ENCODE measurements at regions not wholly inside any gene's neighbourhood (a gene's known extent, or its start where the extent isn't known, plus 50 kb on each side); places are given as distances from the start of the nearest gene placed in this dataset.

DNA sequence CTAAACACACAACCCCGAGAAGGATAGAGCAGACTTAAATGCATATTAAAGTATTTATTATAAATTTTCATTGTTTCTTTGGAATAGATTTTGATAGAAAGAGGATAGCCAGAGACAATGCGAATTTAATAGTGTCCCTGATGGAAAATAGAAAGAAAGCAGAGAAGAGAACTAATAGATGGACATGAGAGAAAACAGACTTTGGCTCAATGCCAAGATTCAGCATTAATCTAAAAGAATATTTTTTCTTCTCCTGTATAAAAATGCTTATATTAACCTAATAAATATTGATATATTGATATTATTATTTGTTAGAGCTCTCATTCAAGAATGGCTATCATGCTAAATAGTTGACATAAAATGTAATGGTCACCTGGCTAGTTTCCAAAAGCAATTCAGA is 173.4 kb downstream of the KIF2B start:
- ChIA-PET CTCF (no interaction called here), POLR2A (no interaction called here)
- BruUV-seq (replicated peaks): no TSS peak
- no peak overlapping the region for H3K4me3 ChIP-seq (ENCODE audit: low read depth, low read length)
- H3K4me1 Mint-ChIP-seq (ENCODE audit: low read depth, unreplicated experiment): no peaks in the 10 kb centered on the region
- H3K9me3 ChIP-seq: no peaks in the 10 kb centered on the region
- no peak overlapping the region for H3K4me3 Mint-ChIP-seq (ENCODE audit: unreplicated experiment)
- H3K27me3 Mint-ChIP-seq (ENCODE audit: insufficient read depth, unreplicated experiment): peaks cover 2% of the 10 kb centered on the region
- no peaks in the 10 kb centered on the region; the same call in 1 of the 2 replicates for H3K36me3 ChIP-seq (ENCODE audit: control insufficient read depth, insufficient read depth, low read length)
- no peak overlapping the region for H3K27ac Mint-ChIP-seq (ENCODE audit: unreplicated experiment)
- H3K36me3 Mint-ChIP-seq (ENCODE audit: insufficient read depth, unreplicated experiment): no peaks in the 10 kb centered on the region
- no peak for TF ChIP-seq CTCF (IDR thresholded peaks at IDR 0.05; ENCODE audit: insufficient read depth in 1 of 2, low read depth in 1 of 2, low read length in 1 of 2, severe bottlenecking in 1 of 2, unreplicated experiment in 1 of 2)
- no peaks in the 10 kb centered on the region for H3K27me3 ChIP-seq (replicated peaks; ENCODE audit: control insufficient read depth, insufficient read depth, low read length)
- no peak for DNase-seq
- H3K4me1 ChIP-seq: no peaks in the 10 kb centered on the region
- intact Hi-C loops (cut with micrococcal nuclease; ENCODE audit: unreplicated experiment): no loop called here
- H3K9me3 Mint-ChIP-seq (ENCODE audit: unreplicated experiment): no peaks in the 10 kb centered on the region

DNA sequence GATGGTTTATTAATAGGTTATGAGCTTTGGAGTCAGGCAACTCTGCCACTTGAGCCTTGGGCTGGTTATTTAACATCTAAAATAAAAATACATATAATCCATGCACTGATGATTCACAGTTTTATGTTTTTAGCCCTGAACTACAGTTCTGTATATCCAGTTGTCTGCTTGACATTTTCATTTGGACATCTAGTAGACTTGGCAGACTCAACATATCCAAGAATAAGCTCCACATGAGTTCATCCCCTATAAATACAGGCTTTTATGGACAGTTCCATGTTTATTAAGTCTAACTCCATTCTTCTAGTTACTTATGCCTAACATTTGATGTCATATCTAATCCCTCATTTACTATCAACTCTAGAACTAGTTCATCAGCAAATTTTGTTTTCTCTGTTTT is 174.2 kb downstream of the KIF2B start:
- Mint-ChIP-seq H3K4me3 (ENCODE audit: unreplicated experiment) (no peak overlapping the region), H3K9me3 (ENCODE audit: unreplicated experiment) (no peaks in the 10 kb centered on the region), H3K4me1 (ENCODE audit: low read depth, unreplicated experiment) (no peaks in the 10 kb centered on the region), H3K27me3 (ENCODE audit: insufficient read depth, unreplicated experiment) (peaks cover 2% of the 10 kb centered on the region), H3K27ac (ENCODE audit: unreplicated experiment) (no peak overlapping the region), H3K36me3 (ENCODE audit: insufficient read depth, unreplicated experiment) (no peaks in the 10 kb centered on the region)
- DNase-seq: no peak
- no peaks in the 10 kb centered on the region for H3K4me1 ChIP-seq
- no peak overlapping the region for H3K4me3 ChIP-seq (ENCODE audit: low read depth, low read length)
- H3K36me3 ChIP-seq (ENCODE audit: control insufficient read depth, insufficient read depth, low read length): no peaks in the 10 kb centered on the region; the same call in 1 of the 2 replicates
- ChIA-PET CTCF (no interaction called here), POLR2A (no interaction called here)
- intact Hi-C loops (cut with micrococcal nuclease; ENCODE audit: unreplicated experiment): no loop called here
- BruUV-seq (replicated peaks): no TSS peak
- no peaks in the 10 kb centered on the region for H3K27me3 ChIP-seq (replicated peaks; ENCODE audit: control insufficient read depth, insufficient read depth, low read length)
- no peaks in the 10 kb centered on the region for H3K9me3 ChIP-seq
- TF ChIP-seq CTCF (IDR thresholded peaks at IDR 0.05; ENCODE audit: insufficient read depth in 1 of 2, low read depth in 1 of 2, low read length in 1 of 2, severe bottlenecking in 1 of 2, unreplicated experiment in 1 of 2): no peak

DNA sequence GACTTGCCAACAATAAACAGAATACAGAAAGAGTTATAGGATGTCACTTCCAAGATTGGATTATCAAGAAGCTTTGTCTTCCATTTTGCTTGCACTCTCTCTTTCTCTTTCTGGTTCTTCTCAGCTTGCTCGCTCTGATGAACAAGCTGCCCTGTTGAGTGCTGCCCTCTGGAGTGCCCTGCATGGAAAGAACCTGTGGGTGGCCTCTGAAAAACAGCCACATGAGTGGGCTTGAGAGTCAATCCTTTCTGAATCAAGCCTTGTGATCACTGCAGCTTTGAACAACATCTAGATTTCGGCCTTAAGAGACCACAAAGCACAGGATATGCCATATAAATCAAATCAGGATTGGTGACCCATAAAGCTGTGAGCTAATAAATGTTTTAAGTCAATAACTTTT is 185.1 kb downstream of the KIF2B start:
- peaks cover 14% of the 10 kb centered on the region for H3K9me3 Mint-ChIP-seq (ENCODE audit: unreplicated experiment)
- Histone ChIP-seq H3K9me3 (no peaks in the 10 kb centered on the region), H3K36me3 (ENCODE audit: control insufficient read depth, insufficient read depth, low read length) (no peaks in the 10 kb centered on the region), H3K27me3 (replicated peaks; ENCODE audit: control insufficient read depth, insufficient read depth, low read length) (no peaks in the 10 kb centered on the region), H3K4me3 (ENCODE audit: low read depth, low read length) (no peak overlapping the region), H3K4me1 (no peaks in the 10 kb centered on the region)
- no peak for DNase-seq
- POLR2A ChIA-PET: no interaction called here
- no peak overlapping the region for H3K27ac Mint-ChIP-seq (ENCODE audit: unreplicated experiment)
- CTCF ChIA-PET: no interaction called here
- intact Hi-C loops (cut with micrococcal nuclease; ENCODE audit: unreplicated experiment): no loop called here
- TF ChIP-seq CTCF (IDR thresholded peaks at IDR 0.05; ENCODE audit: insufficient read depth in 1 of 2, low read depth in 1 of 2, low read length in 1 of 2, severe bottlenecking in 1 of 2, unreplicated experiment in 1 of 2): peak in 1 of 2 experiments; percentile 23
- no peaks in the 10 kb centered on the region for H3K4me1 Mint-ChIP-seq (ENCODE audit: low read depth, unreplicated experiment)
- H3K27me3 Mint-ChIP-seq (ENCODE audit: insufficient read depth, unreplicated experiment): no peaks in the 10 kb centered on the region
- no peaks in the 10 kb centered on the region for H3K36me3 Mint-ChIP-seq (ENCODE audit: insufficient read depth, unreplicated experiment)
- no TSS peak for BruUV-seq (replicated peaks)
- no peak overlapping the region for H3K4me3 Mint-ChIP-seq (ENCODE audit: unreplicated experiment)
